Mesendoderm (in vitro differentiated cells): ENCODE measurements at regions not wholly inside any gene's neighbourhood (a gene's known extent, or its start where the extent isn't known, plus 50 kb on each side); places are given as distances from the start of the nearest gene placed in this dataset.

Experiments
- DNase-seq: peaks from one replicate; pipeline ENCODE4 v3.0.0; 2013
- H2AK5ac ChIP-seq: 2 replicates; pipeline ENCODE4 v1.6.1; 2013; ENCODE audit warnings: low read length, inconsistent platforms
- H2BK120ac ChIP-seq: 2 replicates; pipeline ENCODE4 v1.6.1; 2013; ENCODE audit warnings: low read depth, mild to moderate bottlenecking, low read length, moderate library complexity, mixed read lengths
- H2BK15ac ChIP-seq: replicated peaks from 2 replicates; pipeline ENCODE4 v1.6.1; 2013; ENCODE audit warnings: low read depth, mild to moderate bottlenecking, moderate library complexity
- H2BK5ac ChIP-seq: 2 replicates; pipeline ENCODE4 v1.6.1; 2013; ENCODE audit warnings: low read length, inconsistent platforms
- H3K18ac ChIP-seq: 2 replicates; pipeline ENCODE4 v1.6.1; 2013; ENCODE audit warnings: mild to moderate bottlenecking, low read length, mixed read lengths
- H3K23ac ChIP-seq: one replicate; pipeline ENCODE4 v1.6.1; 2013; ENCODE audit warnings: low read length
- H3K27ac ChIP-seq: 2 replicates; pipeline ENCODE4 v1.5.1; 2013; ENCODE audit warnings: low read depth, mild to moderate bottlenecking, inconsistent platforms, low read length, moderate library complexity
- H3K27me3 ChIP-seq: 2 replicates; pipeline ENCODE4 v1.6.1; 2013; ENCODE audit warnings: low read length, control low read depth, mild to moderate bottlenecking, inconsistent platforms; ENCODE audit not compliant: insufficient read depth, poor library complexity
- H3K36me3 ChIP-seq: 2 replicates; pipeline ENCODE4 v1.6.1; 2013; ENCODE audit warnings: low read length, inconsistent platforms; ENCODE audit not compliant: control insufficient read depth, insufficient read depth
- H3K4ac ChIP-seq: one replicate; pipeline ENCODE4 v1.6.1; 2013; ENCODE audit warnings: low read depth, mild to moderate bottlenecking, low read length, moderate library complexity
- H3K4me1 ChIP-seq: 2 replicates; pipeline ENCODE4 v1.6.1; 2013; ENCODE audit warnings: low read depth, low read length, inconsistent platforms; ENCODE audit not compliant: control insufficient read depth
- H3K4me2 ChIP-seq: 2 replicates; pipeline ENCODE4 v1.6.1; 2013; ENCODE audit warnings: low read length
- H3K4me3 ChIP-seq: 2 replicates; pipeline ENCODE4 v1.5.1; 2013; ENCODE audit warnings: mild to moderate bottlenecking, low read length
- H3K56ac ChIP-seq: one replicate; pipeline ENCODE4 v1.6.1; 2013; ENCODE audit warnings: low read length
- H3K79me1 ChIP-seq: 2 replicates; pipeline ENCODE4 v1.6.1; 2013; ENCODE audit warnings: low read length, inconsistent platforms
- H3K79me2 ChIP-seq: 2 replicates; pipeline ENCODE4 v1.6.1; 2013; ENCODE audit warnings: mild to moderate bottlenecking, low read length; ENCODE audit not compliant: control insufficient read depth, insufficient read depth
- H3K9ac ChIP-seq: 2 replicates; pipeline ENCODE4 v1.6.1; 2013; ENCODE audit warnings: low read length, inconsistent platforms
- H4K5ac ChIP-seq: one replicate; pipeline ENCODE4 v1.6.1; 2013; ENCODE audit warnings: low read length
- H4K8ac ChIP-seq: one replicate; pipeline ENCODE4 v1.6.1; 2013; ENCODE audit warnings: low read depth, mild to moderate bottlenecking, control low read depth, low read length, moderate library complexity
- WGBS: extraction: QIAGEN DNeasy Blood & Tissue Kit; methylation state at CpG from one replicate; pipeline ENCODE4 v1.1.7; 2013; ENCODE audit warnings: low lambda C conversion rate, missing lambda C conversion rate; ENCODE audit not compliant: insufficient coverage; ENCODE audit errors: extremely low coverage; 5-methylcytosine and 5-hydroxymethylcytosine counted together

GRCh38 chr18:29140590-29140989 lies 963.7 kb upstream of the CDH2 start:
- Histone ChIP-seq H3K36me3 (no peaks in the 10 kb centered on the region), H3K27me3 (no peaks in the 10 kb centered on the region), H3K4me3 (no peak overlapping the region), H2BK5ac (no peak overlapping the region), H3K79me1 (no peaks in the 10 kb centered on the region), H3K56ac (no peak overlapping the region), H3K4ac (no peak overlapping the region), H3K27ac (no peak overlapping the region), H3K79me2 (no peaks in the 10 kb centered on the region), H2AK5ac (no peak overlapping the region), H3K4me2 (no peak overlapping the region), H2BK120ac (no peak overlapping the region), H3K9ac (no peak overlapping the region), H2BK15ac (no peak overlapping the region), H3K23ac (no peak overlapping the region), H4K5ac (no peak overlapping the region), H3K4me1 (no peaks in the 10 kb centered on the region), H4K8ac (no peak overlapping the region), H3K18ac (no peak overlapping the region)
- DNase-seq, result no peak
- WGBS, result no CpG with 5 or more reads among the region's 2 CpGs

- Histone ChIP-seq H3K4ac (no peak overlapping the region), H2BK5ac (no peak overlapping the region), H3K18ac (no peak overlapping the region), H2BK120ac (no peak overlapping the region), H3K79me1 (no peaks in the 10 kb centered on the region), H3K4me2 (no peak overlapping the region), H3K36me3 (no peaks in the 10 kb centered on the region), H4K8ac (no peak overlapping the region), H3K4me1 (no peaks in the 10 kb centered on the region), H3K79me2 (no peaks in the 10 kb centered on the region), H3K4me3 (no peak overlapping the region), H2BK15ac (no peak overlapping the region), H2AK5ac (no peak overlapping the region), H3K27me3 (no peaks in the 10 kb centered on the region), H3K9ac (no peak overlapping the region), H3K23ac (no peak overlapping the region), H3K56ac (no peak overlapping the region), H3K27ac (no peak overlapping the region), H4K5ac (no peak overlapping the region)
- no CpG with 5 or more reads among the region's 1 CpG for WGBS
- no peak for DNase-seq
Observed at GRCh38 chr18:29137773-29138495, 961.0 kb upstream of the CDH2 start.

- Histone ChIP-seq H2BK120ac (no peak overlapping the region), H3K18ac (no peak overlapping the region), H3K36me3 (no peaks in the 10 kb centered on the region), H3K4me3 (no peak overlapping the region), H3K27me3 (no peaks in the 10 kb centered on the region), H3K27ac (no peak overlapping the region), H2BK5ac (no peak overlapping the region), H3K4me1 (no peaks in the 10 kb centered on the region), H3K23ac (no peak overlapping the region), H3K79me1 (no peaks in the 10 kb centered on the region), H3K4ac (no peak overlapping the region), H3K56ac (no peak overlapping the region), H3K79me2 (no peaks in the 10 kb centered on the region), H2AK5ac (no peak overlapping the region), H3K4me2 (no peak overlapping the region), H4K8ac (no peak overlapping the region), H3K9ac (no peak overlapping the region), H4K5ac (no peak overlapping the region), H2BK15ac (no peak overlapping the region)
- peak; percentile 35 for DNase-seq
- WGBS, result no CpG with 5 or more reads among the region's 1 CpG
Observed at GRCh38 chr18:29123706-29124530, 947.0 kb upstream of the CDH2 start.

- no peak overlapping the region for H2AK5ac ChIP-seq
- no peak overlapping the region for H3K4me3 ChIP-seq
- H3K27ac ChIP-seq, result no peak overlapping the region
- H4K5ac ChIP-seq, result no peak overlapping the region
- no peak for DNase-seq
- no peaks in the 10 kb centered on the region for H3K79me2 ChIP-seq
- H3K18ac ChIP-seq, result no peak overlapping the region
- no peak overlapping the region for H3K9ac ChIP-seq
- no peak overlapping the region for H4K8ac ChIP-seq
- H3K79me1 ChIP-seq, result no peaks in the 10 kb centered on the region
- H3K4ac ChIP-seq, result no peak overlapping the region
- no peak overlapping the region for H2BK15ac ChIP-seq
- no peak overlapping the region for H2BK5ac ChIP-seq
- no peaks in the 10 kb centered on the region for H3K36me3 ChIP-seq
- H3K4me2 ChIP-seq, result no peak overlapping the region
- no peak overlapping the region for H3K56ac ChIP-seq
- H2BK120ac ChIP-seq, result no peak overlapping the region
- no peak overlapping the region for H3K23ac ChIP-seq
- no CpG with 5 or more reads among the region's 6 CpGs for WGBS
- H3K27me3 ChIP-seq, result no peaks in the 10 kb centered on the region
- no peaks in the 10 kb centered on the region for H3K4me1 ChIP-seq
Observed at GRCh38 chr18:29104671-29105070, 927.7 kb upstream of the CDH2 start.

- no peaks in the 10 kb centered on the region for H3K79me2 ChIP-seq
- H3K4me3 ChIP-seq, result no peak overlapping the region
- H3K4me2 ChIP-seq, result no peak overlapping the region
- no peaks in the 10 kb centered on the region for H3K4me1 ChIP-seq
- H2BK15ac ChIP-seq, result no peak overlapping the region
- H4K8ac ChIP-seq, result no peak overlapping the region
- H2AK5ac ChIP-seq, result no peak overlapping the region
- DNase-seq, result no peak
- no peak overlapping the region for H3K27ac ChIP-seq
- H2BK5ac ChIP-seq, result no peak overlapping the region
- no peak overlapping the region for H4K5ac ChIP-seq
- H3K9ac ChIP-seq, result no peak overlapping the region
- no peak overlapping the region for H3K18ac ChIP-seq
- no peak overlapping the region for H3K23ac ChIP-seq
- no peak overlapping the region for H3K56ac ChIP-seq
- whole genome bisulfite sequencing, result no CpG with 5 or more reads among the region's 1 CpG
- H3K27me3 ChIP-seq, result no peaks in the 10 kb centered on the region
- H2BK120ac ChIP-seq, result no peak overlapping the region
- no peaks in the 10 kb centered on the region for H3K79me1 ChIP-seq
- H3K4ac ChIP-seq, result no peak overlapping the region
- no peaks in the 10 kb centered on the region for H3K36me3 ChIP-seq
Observed at GRCh38 chr18:29104227-29104626, 927.3 kb upstream of the CDH2 start.
